HuH-7 (cell line): ENCODE measurements at regions not wholly inside any gene's neighbourhood (a gene's known extent, or its start where the extent isn't known, plus 50 kb on each side); places are given as distances from the start of the nearest gene placed in this dataset.
"Not testable (repeated sequence)": the region's sequence is repeated elsewhere in the genome, so short reads cannot be mapped to it uniquely, and the experiment has no call there.

Source experiments
- DNase-seq: peaks from one replicate; pipeline ENCODE4 v3.0.0; 2011; ENCODE audit warnings: low spot score

GRCh38 chr12:84495711-84496110, 416.9 kb downstream of the SLC6A15 start:
- DNase-seq, result no peak

GRCh38 chr12:84492351-84492883, 420.2 kb downstream of the SLC6A15 start:
- DNase-seq, result no peak

- DNase-seq, result no peak
These were observed 427.8 kb downstream of the SLC6A15 start for GRCh38 chr12:84484798-84485197.

GRCh38 chr12:84480803-84481202, 431.8 kb downstream of the SLC6A15 start:
- DNase-seq, result no peak

- DNase-seq, result no peak
These were observed 442.2 kb downstream of the SLC6A15 start for GRCh38 chr12:84470361-84470760.

GRCh38 chr12:84464616-84465015, 448.0 kb downstream of the SLC6A15 start:
- DNase-seq, result no peak

- DNase-seq, result no peak
These were observed 448.7 kb downstream of the SLC6A15 start for GRCh38 chr12:84463741-84464495.

GRCh38 chr12:84455598-84455997, 457.0 kb downstream of the SLC6A15 start:
- no peak for DNase-seq

- DNase-seq, result not testable (repeated sequence)
These were observed 466.1 kb downstream of the SLC6A15 start for GRCh38 chr12:84446478-84446877.

- no peak for DNase-seq
These were observed 476.5 kb downstream of the SLC6A15 start for GRCh38 chr12:84436134-84436533.

GRCh38 chr12:84435682-84436081, 476.9 kb downstream of the SLC6A15 start:
- no peak for DNase-seq

- DNase-seq, result no peak
These were observed 490.3 kb downstream of the SLC6A15 start for GRCh38 chr12:84422340-84422739.

- DNase-seq, result no peak
These were observed 491.5 kb downstream of the SLC6A15 start for GRCh38 chr12:84421103-84421502.

GRCh38 chr12:84416626-84417025, 496.0 kb downstream of the SLC6A15 start:
- no peak for DNase-seq

GRCh38 chr12:84415946-84416345, 496.7 kb downstream of the SLC6A15 start:
- DNase-seq, result no peak

- DNase-seq, result no peak
These were observed 498.9 kb downstream of the SLC6A15 start for GRCh38 chr12:84413656-84414055.

- DNase-seq, result no peak
These were observed 500.4 kb downstream of the SLC6A15 start for GRCh38 chr12:84412226-84412625.

- DNase-seq, result no peak
These were observed 501.6 kb downstream of the SLC6A15 start for GRCh38 chr12:84411031-84411430.

- no peak for DNase-seq
These were observed 503.7 kb downstream of the SLC6A15 start for GRCh38 chr12:84408936-84409335.

GRCh38 chr12:84406720-84407119, 505.9 kb downstream of the SLC6A15 start:
- not testable (repeated sequence) for DNase-seq

GRCh38 chr12:84397846-84398245, 514.8 kb downstream of the SLC6A15 start:
- DNase-seq, result no peak

GRCh38 chr12:84397263-84397662, 515.3 kb downstream of the SLC6A15 start:
- DNase-seq, result no peak

- not testable (repeated sequence) for DNase-seq
These were observed 521.4 kb downstream of the SLC6A15 start for GRCh38 chr12:84391176-84391575.

GRCh38 chr12:84384384-84384783, 528.2 kb downstream of the SLC6A15 start:
- DNase-seq, result no peak
